Liver (tissue), 8 donors: ENCODE measurements at regions not wholly inside any gene's neighbourhood (a gene's known extent, or its start where the extent isn't known, plus 50 kb on each side); places are given as distances from the start of the nearest gene placed in this dataset.

Source experiments
- DNase-seq: peaks from one replicate; pipeline ENCODE4 v3.0.0-alpha.2; 2017; ENCODE audit warnings: low spot score
- H3K27ac ChIP-seq, 2 donors: one replicate each; pipeline ENCODE4 v1.7.0; 2013; ENCODE audit warnings: inconsistent platforms in 2 of 2, low read length in 2 of 2, control low read depth in 1 of 2, low read depth in 1 of 2, mild to moderate bottlenecking in 1 of 2
- H3K27me3 ChIP-seq, 4 donors: one replicate each; pipeline versions ENCODE4 v1.6.1 to v1.7.0; 2013; ENCODE audit warnings: low read length in 3 of 4, inconsistent platforms in 1 of 4, mild to moderate bottlenecking in 1 of 4, moderate library complexity in 1 of 4; ENCODE audit not compliant: control insufficient read depth in 4 of 4, insufficient read depth in 4 of 4
- H3K36me3 ChIP-seq, 4 donors: one replicate each; pipeline versions ENCODE4 v1.6.1 to v1.7.0; 2013; ENCODE audit warnings: low read length in 3 of 4, mild to moderate bottlenecking in 3 of 4, low read depth in 1 of 4, moderate library complexity in 1 of 4; ENCODE audit not compliant: control insufficient read depth in 4 of 4, insufficient read depth in 3 of 4
- H3K4me1 ChIP-seq, 4 donors: one replicate each; pipeline versions ENCODE4 v1.6.1 to v1.7.0; 2013; ENCODE audit warnings: low read length in 3 of 4, mild to moderate bottlenecking in 3 of 4, moderate library complexity in 1 of 4; ENCODE audit not compliant: control insufficient read depth in 4 of 4, insufficient read depth in 4 of 4
- H3K4me3 ChIP-seq, 3 donors: one replicate each; pipeline versions ENCODE4 v1.6.1 to v1.7.0; 2013; ENCODE audit warnings: low read length in 3 of 3, control low read depth in 1 of 3, low read depth in 1 of 3, mild to moderate bottlenecking in 1 of 3
- H3K9ac ChIP-seq, 2 donors: one replicate each; pipeline ENCODE4 v1.7.0; 2013; ENCODE audit warnings: low read length in 2 of 2, mild to moderate bottlenecking in 2 of 2, moderate library complexity in 2 of 2, control low read depth in 1 of 2, low read depth in 1 of 2
- H3K9me3 ChIP-seq, 4 donors: one replicate each; pipeline versions ENCODE4 v1.6.1 to v1.7.0; 2013; ENCODE audit warnings: low read length in 3 of 4; ENCODE audit not compliant: control insufficient read depth in 4 of 4
- EGR1 ChIP-seq, 2 donors: IDR thresholded peaks; 2 replicates each; pipeline ENCODE4 v1.6.1; 2016 to 2018; ENCODE audit warnings: antibody characterized with exemption in 2 of 2, low read depth in 2 of 2
- FOXA1 ChIP-seq: IDR thresholded peaks from 2 replicates; pipeline ENCODE4 v1.6.1; 2016; ENCODE audit warnings: antibody characterized with exemption
- FOXA2 ChIP-seq: IDR thresholded peaks from 2 replicates; pipeline ENCODE4 v1.6.1; 2016; ENCODE audit warnings: antibody characterized with exemption
- GABPA ChIP-seq, 2 donors: IDR thresholded peaks in 1 of 2; conservative IDR thresholded peaks in 1 of 2; 2 replicates each; pipeline ENCODE4 v1.6.1; 2016; ENCODE audit warnings: antibody characterized with exemption in 2 of 2, mild to moderate bottlenecking in 1 of 2, moderate library complexity in 1 of 2
- HNF4A ChIP-seq, 2 donors: conservative IDR thresholded peaks; 2 replicates each; pipeline ENCODE4 v1.6.1; 2016; ENCODE audit warnings: antibody characterized with exemption in 2 of 2, mild to moderate bottlenecking in 2 of 2
- HNF4G ChIP-seq: IDR thresholded peaks from 2 replicates; pipeline ENCODE4 v1.6.1; 2016; ENCODE audit warnings: antibody characterized with exemption
- JUND ChIP-seq, 2 donors: IDR thresholded peaks; 2 replicates each; pipeline ENCODE4 v1.6.1; 2016; ENCODE audit warnings: antibody characterized with exemption in 2 of 2
- NR2F2 ChIP-seq: IDR thresholded peaks from 2 replicates; pipeline ENCODE4 v1.6.1; 2016; ENCODE audit warnings: antibody characterized with exemption
- RAD21 ChIP-seq, 2 donors: IDR thresholded peaks; 2 replicates each; pipeline ENCODE4 v1.6.1; 2016; ENCODE audit warnings: antibody characterized with exemption in 2 of 2, mild to moderate bottlenecking in 2 of 2
- RXRA ChIP-seq, 2 donors: IDR thresholded peaks; 2 replicates each; pipeline ENCODE4 v1.6.1; 2017 to 2018; ENCODE audit warnings: antibody characterized with exemption in 2 of 2, mild to moderate bottlenecking in 1 of 2
- SP1 ChIP-seq: IDR thresholded peaks from 2 replicates; pipeline ENCODE4 v1.6.1; 2018; ENCODE audit warnings: antibody characterized with exemption, mild to moderate bottlenecking
- TAF1 ChIP-seq: conservative IDR thresholded peaks from 2 replicates; pipeline ENCODE4 v1.6.1; 2016; ENCODE audit warnings: antibody characterized with exemption, mild to moderate bottlenecking
- YY1 ChIP-seq: IDR thresholded peaks from 2 replicates; pipeline ENCODE4 v1.6.1; 2016; ENCODE audit warnings: antibody characterized with exemption, mild to moderate bottlenecking
- WGBS: extraction: QIAGEN DNeasy Blood & Tissue Kit; methylation state at CpG from one replicate; pipeline ENCODE4 v1.1.7; 2013; 5-methylcytosine and 5-hydroxymethylcytosine counted together
- TF ChIP-seq, protein P1 (sequence below): fragments of 150-350 bp; IDR thresholded peaks from 2 replicates; pipeline ENCODE4 v1.5.1; 2017; ENCODE audit warnings: improper control_type of control experiment, low read depth, low read length; ENCODE audit not compliant: missing input control
- TF ChIP-seq, protein P2 (sequence below): IDR thresholded peaks from 2 replicates; pipeline ENCODE4 v1.6.1; 2016; ENCODE audit warnings: antibody characterized with exemption
- TF ChIP-seq, protein P3 (sequence below): IDR thresholded peaks from 2 replicates; pipeline ENCODE4 v1.6.1; 2016; ENCODE audit warnings: antibody characterized with exemption, mild to moderate bottlenecking
- TF ChIP-seq, protein P4 (sequence below): IDR thresholded peaks from 2 replicates; pipeline ENCODE4 v1.6.1; 2016; ENCODE audit warnings: antibody characterized with exemption
- TF ChIP-seq, protein P5 (sequence below): IDR thresholded peaks from 2 replicates; pipeline ENCODE4 v1.6.1; 2016; ENCODE audit warnings: antibody characterized with exemption
- donor health status: healthy.
- donor health status: healthy.
- donor health status: healthy.
- donor health status: healthy.
- donor health status: healthy.

DNA sequence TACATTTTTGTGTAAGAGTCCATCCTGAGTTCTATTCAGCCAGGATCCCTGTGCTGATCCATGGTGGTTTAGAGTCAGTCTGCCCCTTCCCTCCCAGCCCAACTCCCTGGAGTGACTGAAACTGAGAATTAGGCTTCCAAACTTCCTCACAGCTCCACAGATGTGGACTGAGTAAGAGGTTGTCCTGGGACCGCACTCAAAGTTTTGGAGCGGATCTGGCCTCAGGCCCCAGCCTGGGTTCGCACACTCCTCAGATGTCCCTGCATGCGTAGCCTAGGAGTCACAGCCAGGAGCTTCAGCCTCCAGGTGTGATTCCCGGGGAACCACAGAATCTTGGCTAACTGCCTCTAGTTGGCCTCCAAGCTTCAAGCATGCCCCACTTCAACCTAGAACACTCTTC lies 218.1 kb downstream of the C7orf25 start:
- Histone ChIP-seq H3K36me3 (no peaks in the 10 kb centered on the region), H3K9ac (no peak overlapping the region), H3K4me1 (no peaks in the 10 kb centered on the region), H3K27me3 (peaks cover 0 to 2% (median 0%) of the 10 kb centered on the region in 4 donors), H3K4me3 (no peak overlapping the region), H3K27ac (no peak overlapping the region), H3K9me3 (no peaks in the 10 kb centered on the region)
- TF ChIP-seq NR2F2 = no peak
- no peak for TF ChIP-seq RAD21 (IDR thresholded peaks at IDR 0.05)
- TF ChIP-seq GABPA (IDR thresholded peaks at IDR 0.05 in 1 of 2, conservative IDR thresholded peaks at IDR 0.05 in 1 of 2) = no peak
- no peak for TF ChIP-seq TAF1
- no peak for TF ChIP-seq FOXA1
- TF ChIP-seq, protein P1, sequence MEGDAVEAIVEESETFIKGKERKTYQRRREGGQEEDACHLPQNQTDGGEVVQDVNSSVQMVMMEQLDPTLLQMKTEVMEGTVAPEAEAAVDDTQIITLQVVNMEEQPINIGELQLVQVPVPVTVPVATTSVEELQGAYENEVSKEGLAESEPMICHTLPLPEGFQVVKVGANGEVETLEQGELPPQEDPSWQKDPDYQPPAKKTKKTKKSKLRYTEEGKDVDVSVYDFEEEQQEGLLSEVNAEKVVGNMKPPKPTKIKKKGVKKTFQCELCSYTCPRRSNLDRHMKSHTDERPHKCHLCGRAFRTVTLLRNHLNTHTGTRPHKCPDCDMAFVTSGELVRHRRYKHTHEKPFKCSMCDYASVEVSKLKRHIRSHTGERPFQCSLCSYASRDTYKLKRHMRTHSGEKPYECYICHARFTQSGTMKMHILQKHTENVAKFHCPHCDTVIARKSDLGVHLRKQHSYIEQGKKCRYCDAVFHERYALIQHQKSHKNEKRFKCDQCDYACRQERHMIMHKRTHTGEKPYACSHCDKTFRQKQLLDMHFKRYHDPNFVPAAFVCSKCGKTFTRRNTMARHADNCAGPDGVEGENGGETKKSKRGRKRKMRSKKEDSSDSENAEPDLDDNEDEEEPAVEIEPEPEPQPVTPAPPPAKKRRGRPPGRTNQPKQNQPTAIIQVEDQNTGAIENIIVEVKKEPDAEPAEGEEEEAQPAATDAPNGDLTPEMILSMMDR = no peak
- TF ChIP-seq RXRA (IDR thresholded peaks at IDR 0.05) = no peak
- TF ChIP-seq HNF4G = no peak
- no peak for TF ChIP-seq EGR1 (IDR thresholded peaks at IDR 0.05; ENCODE audit: low read depth in 2 of 2)
- TF ChIP-seq HNF4A (conservative IDR thresholded peaks at IDR 0.05) = no peak
- TF ChIP-seq, protein P2, sequence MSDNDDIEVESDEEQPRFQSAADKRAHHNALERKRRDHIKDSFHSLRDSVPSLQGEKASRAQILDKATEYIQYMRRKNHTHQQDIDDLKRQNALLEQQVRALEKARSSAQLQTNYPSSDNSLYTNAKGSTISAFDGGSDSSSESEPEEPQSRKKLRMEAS = no peak
- TF ChIP-seq JUND (IDR thresholded peaks at IDR 0.05) = no peak
- no peak for TF ChIP-seq YY1
- TF ChIP-seq, protein P3, sequence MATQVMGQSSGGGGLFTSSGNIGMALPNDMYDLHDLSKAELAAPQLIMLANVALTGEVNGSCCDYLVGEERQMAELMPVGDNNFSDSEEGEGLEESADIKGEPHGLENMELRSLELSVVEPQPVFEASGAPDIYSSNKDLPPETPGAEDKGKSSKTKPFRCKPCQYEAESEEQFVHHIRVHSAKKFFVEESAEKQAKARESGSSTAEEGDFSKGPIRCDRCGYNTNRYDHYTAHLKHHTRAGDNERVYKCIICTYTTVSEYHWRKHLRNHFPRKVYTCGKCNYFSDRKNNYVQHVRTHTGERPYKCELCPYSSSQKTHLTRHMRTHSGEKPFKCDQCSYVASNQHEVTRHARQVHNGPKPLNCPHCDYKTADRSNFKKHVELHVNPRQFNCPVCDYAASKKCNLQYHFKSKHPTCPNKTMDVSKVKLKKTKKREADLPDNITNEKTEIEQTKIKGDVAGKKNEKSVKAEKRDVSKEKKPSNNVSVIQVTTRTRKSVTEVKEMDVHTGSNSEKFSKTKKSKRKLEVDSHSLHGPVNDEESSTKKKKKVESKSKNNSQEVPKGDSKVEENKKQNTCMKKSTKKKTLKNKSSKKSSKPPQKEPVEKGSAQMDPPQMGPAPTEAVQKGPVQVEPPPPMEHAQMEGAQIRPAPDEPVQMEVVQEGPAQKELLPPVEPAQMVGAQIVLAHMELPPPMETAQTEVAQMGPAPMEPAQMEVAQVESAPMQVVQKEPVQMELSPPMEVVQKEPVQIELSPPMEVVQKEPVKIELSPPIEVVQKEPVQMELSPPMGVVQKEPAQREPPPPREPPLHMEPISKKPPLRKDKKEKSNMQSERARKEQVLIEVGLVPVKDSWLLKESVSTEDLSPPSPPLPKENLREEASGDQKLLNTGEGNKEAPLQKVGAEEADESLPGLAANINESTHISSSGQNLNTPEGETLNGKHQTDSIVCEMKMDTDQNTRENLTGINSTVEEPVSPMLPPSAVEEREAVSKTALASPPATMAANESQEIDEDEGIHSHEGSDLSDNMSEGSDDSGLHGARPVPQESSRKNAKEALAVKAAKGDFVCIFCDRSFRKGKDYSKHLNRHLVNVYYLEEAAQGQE = no peak
- TF ChIP-seq, protein P4, sequence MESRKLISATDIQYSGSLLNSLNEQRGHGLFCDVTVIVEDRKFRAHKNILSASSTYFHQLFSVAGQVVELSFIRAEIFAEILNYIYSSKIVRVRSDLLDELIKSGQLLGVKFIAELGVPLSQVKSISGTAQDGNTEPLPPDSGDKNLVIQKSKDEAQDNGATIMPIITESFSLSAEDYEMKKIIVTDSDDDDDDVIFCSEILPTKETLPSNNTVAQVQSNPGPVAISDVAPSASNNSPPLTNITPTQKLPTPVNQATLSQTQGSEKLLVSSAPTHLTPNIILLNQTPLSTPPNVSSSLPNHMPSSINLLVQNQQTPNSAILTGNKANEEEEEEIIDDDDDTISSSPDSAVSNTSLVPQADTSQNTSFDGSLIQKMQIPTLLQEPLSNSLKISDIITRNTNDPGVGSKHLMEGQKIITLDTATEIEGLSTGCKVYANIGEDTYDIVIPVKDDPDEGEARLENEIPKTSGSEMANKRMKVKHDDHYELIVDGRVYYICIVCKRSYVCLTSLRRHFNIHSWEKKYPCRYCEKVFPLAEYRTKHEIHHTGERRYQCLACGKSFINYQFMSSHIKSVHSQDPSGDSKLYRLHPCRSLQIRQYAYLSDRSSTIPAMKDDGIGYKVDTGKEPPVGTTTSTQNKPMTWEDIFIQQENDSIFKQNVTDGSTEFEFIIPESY = no peak
- TF ChIP-seq, protein P5, sequence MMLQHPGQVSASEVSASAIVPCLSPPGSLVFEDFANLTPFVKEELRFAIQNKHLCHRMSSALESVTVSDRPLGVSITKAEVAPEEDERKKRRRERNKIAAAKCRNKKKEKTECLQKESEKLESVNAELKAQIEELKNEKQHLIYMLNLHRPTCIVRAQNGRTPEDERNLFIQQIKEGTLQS = no peak
- TF ChIP-seq SP1 = no peak
- TF ChIP-seq FOXA2 = no peak
- no peak for DNase-seq
- WGBS = 97% methylated on average over 5 of the region's 5 CpGs
